HL-60 (cell line): ENCODE measurements at regions not wholly inside any gene's neighbourhood (a gene's known extent, or its start where the extent isn't known, plus 50 kb on each side); places are given as distances from the start of the nearest gene placed in this dataset.

ENCODE experiments used
- DNase-seq, 2 experiments: peaks; one replicate each; pipeline ENCODE4 v3.0.0-alpha.2; 2010 to 2020; ENCODE audit warnings: low read depth in 1 of 2, low spot score in 1 of 2
- H3K27ac ChIP-seq: fragments of 250-450 bp; sonication (Bioruptor Pico); replicated peaks from 2 replicates; pipeline ENCODE4 v1.5.1; 2020; ENCODE audit warnings: mild to moderate bottlenecking, moderate library complexity
- H3K27me3 ChIP-seq: fragments of 250-450 bp; sonication (Bioruptor Pico); 2 replicates; pipeline ENCODE4 v1.5.1; 2021; ENCODE audit warnings: mild to moderate bottlenecking, moderate library complexity; ENCODE audit not compliant: insufficient read depth, poor library complexity, severe bottlenecking
- H3K4me3 ChIP-seq: replicated peaks from 2 replicates; pipeline ENCODE4 v1.5.1; 2011; ENCODE audit warnings: mild to moderate bottlenecking, control low read depth, low read length; ENCODE audit not compliant: insufficient read depth
- CTCF ChIP-seq: IDR thresholded peaks from one replicate; pipeline ENCODE4 v1.5.1; 2011; ENCODE audit warnings: low read length, control low read depth, inconsistent platforms; ENCODE audit not compliant: insufficient read depth
- GABPA ChIP-seq: IDR thresholded peaks from 2 replicates; pipeline ENCODE4 v1.6.1; 2012; ENCODE audit warnings: low read depth
- POLR2AphosphoS5 ChIP-seq: IDR thresholded peaks from 2 replicates; pipeline ENCODE4 v1.6.1; 2012; ENCODE audit warnings: low read depth
- REST ChIP-seq: IDR thresholded peaks from 2 replicates; pipeline ENCODE4 v1.6.1; 2012; ENCODE audit warnings: low read depth; ENCODE audit not compliant: insufficient replicate concordance
- SPI1 ChIP-seq: IDR thresholded peaks from 2 replicates; pipeline ENCODE4 v1.6.1; 2012; ENCODE audit warnings: low read depth, mild to moderate bottlenecking, borderline replicate concordance

GRCh38 chr15:44873103-44873502 lies 83.4 kb upstream of the TERB2 start:
- no peak overlapping the region for H3K27ac ChIP-seq
- H3K4me3 ChIP-seq: no peak overlapping the region
- TF ChIP-seq GABPA: no peak
- no peak for TF ChIP-seq REST
- TF ChIP-seq CTCF: no peak
- no peak for TF ChIP-seq SPI1
- TF ChIP-seq POLR2AphosphoS5: no peak
- H3K27me3 ChIP-seq: no peaks in the 10 kb centered on the region
- DNase-seq: no peak

GRCh38 chr15:44879066-44879465 lies 77.4 kb upstream of the TERB2 start:
- no peak overlapping the region for H3K4me3 ChIP-seq
- no peak for DNase-seq
- H3K27me3 ChIP-seq: no peaks in the 10 kb centered on the region
- TF ChIP-seq GABPA (no peak), CTCF (no peak), SPI1 (no peak), POLR2AphosphoS5 (no peak), REST (no peak)
- no peak overlapping the region for H3K27ac ChIP-seq

GRCh38 chr15:44882499-44882968 lies 74.0 kb upstream of the TERB2 start:
- no peak for DNase-seq
- Histone ChIP-seq H3K4me3 (no peak overlapping the region), H3K27ac (no peak overlapping the region), H3K27me3 (no peaks in the 10 kb centered on the region)
- no peak for TF ChIP-seq SPI1
- no peak for TF ChIP-seq GABPA
- no peak for TF ChIP-seq CTCF
- TF ChIP-seq POLR2AphosphoS5: no peak
- TF ChIP-seq REST: no peak
